ENCODE measurements at regions not wholly inside any gene's neighbourhood (a gene's known extent, or its start where the extent isn't known, plus 50 kb on each side); places are given as distances from the start of the nearest gene placed in this dataset.
"Not testable (repeated sequence)": the region's sequence is repeated elsewhere in the genome, so short reads cannot be mapped to it uniquely, and the experiment has no call there.

DNA sequence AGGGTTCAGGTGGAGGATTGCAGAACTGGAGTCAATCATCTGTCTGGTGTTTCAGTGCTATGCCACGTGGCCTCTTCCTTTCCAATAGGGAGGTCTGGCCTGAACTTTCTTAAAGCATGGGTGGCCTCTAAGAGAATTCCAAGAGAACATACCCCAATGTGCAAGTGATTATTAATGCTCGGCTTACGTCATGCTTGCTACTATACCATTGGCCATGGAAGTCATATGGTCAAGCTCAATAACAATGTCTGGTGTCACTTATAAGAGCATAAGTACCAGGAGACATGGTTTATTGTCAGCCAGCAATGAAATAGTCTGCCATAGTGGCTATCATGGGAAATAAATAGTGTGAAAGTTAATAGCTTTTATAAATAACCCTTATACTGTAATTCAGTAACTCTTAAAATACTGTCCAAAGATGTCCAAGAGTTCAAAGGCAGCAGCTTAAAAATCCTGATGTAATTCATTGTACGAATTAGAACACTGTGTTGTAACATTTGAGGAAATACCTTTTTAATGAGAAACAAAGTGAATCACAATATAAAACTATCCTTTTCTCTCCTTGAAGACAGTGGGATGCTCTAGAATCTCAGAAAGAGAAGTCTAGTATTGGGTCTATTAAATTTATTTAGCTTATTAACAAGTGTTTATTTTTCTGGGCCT is 355.4 kb upstream of the PRR16 start:
- TF ChIP-seq, protein P1, sequence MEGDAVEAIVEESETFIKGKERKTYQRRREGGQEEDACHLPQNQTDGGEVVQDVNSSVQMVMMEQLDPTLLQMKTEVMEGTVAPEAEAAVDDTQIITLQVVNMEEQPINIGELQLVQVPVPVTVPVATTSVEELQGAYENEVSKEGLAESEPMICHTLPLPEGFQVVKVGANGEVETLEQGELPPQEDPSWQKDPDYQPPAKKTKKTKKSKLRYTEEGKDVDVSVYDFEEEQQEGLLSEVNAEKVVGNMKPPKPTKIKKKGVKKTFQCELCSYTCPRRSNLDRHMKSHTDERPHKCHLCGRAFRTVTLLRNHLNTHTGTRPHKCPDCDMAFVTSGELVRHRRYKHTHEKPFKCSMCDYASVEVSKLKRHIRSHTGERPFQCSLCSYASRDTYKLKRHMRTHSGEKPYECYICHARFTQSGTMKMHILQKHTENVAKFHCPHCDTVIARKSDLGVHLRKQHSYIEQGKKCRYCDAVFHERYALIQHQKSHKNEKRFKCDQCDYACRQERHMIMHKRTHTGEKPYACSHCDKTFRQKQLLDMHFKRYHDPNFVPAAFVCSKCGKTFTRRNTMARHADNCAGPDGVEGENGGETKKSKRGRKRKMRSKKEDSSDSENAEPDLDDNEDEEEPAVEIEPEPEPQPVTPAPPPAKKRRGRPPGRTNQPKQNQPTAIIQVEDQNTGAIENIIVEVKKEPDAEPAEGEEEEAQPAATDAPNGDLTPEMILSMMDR (IDR thresholded peaks at IDR 0.05): no peak
- TF ChIP-seq ZFX (IDR thresholded peaks at IDR 0.05; ENCODE audit: borderline replicate concordance): no peak
- no peak overlapping the region for H3K27ac ChIP-seq

DNA sequence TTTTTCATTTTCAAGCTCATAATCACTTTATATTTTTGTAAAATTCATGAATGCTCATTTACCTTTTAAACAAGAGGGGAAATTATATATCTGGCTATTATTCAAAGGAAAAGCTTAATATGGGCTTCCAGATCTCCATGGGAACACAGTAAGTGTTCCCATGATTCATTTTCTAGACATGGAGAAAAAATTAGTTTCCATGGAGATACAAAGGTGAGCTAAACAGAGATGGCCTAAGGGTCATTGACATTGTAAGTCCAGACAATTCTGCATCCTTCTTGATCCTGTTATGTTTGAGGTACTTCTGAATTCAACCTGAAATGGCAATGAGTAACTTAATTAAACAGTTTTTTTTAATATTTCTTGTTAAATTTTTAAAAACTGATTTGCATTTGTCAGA is 341.4 kb upstream of the PRR16 start:
- no peak overlapping the region for H3K27ac ChIP-seq
- TF ChIP-seq, protein P1 (IDR thresholded peaks at IDR 0.05): no peak
- no peak for TF ChIP-seq ZFX (IDR thresholded peaks at IDR 0.05; ENCODE audit: borderline replicate concordance)

DNA sequence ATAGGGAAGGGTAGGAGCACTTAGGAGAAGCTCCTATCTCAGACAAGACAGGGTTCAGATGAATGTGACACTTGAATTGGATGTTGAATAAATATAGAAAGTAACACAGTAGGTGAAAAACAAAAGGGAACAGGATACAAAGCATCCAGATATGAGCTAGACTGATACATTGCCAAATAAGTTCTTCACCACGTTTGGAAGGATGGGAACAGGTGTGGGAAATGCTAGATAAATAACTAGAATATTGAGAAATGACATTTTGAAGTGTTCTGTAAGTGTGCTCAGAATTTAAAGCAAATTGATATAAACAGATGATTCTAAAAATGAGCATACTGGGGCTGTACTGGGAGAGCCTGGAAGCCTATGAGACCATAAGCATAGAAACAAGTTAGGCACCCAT is 340.1 kb upstream of the PRR16 start:
- no peak for TF ChIP-seq ZFX (IDR thresholded peaks at IDR 0.05; ENCODE audit: borderline replicate concordance)
- TF ChIP-seq, protein P1 (IDR thresholded peaks at IDR 0.05): no peak
- H3K27ac ChIP-seq: no peak overlapping the region

DNA sequence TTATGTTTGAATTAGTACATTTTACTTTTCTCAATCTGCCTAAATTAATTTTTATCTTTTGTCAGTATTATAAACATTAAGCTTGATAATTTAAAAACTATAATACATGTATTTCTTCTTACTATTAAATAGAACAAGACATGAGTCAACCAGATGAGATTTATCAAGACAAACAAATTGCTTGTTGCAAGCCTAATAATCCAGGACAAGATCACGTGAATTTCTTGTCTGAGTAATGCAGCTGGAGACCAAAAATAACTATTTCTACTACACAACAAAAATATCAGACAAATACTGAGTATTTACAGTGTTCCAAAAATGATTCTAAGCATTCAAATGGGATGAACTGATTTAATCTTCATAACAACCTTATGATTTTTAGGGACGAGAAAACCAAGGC is 339.1 kb upstream of the PRR16 start:
- no peak overlapping the region for H3K27ac ChIP-seq
- TF ChIP-seq, protein P1 (IDR thresholded peaks at IDR 0.05): no peak
- TF ChIP-seq ZFX (IDR thresholded peaks at IDR 0.05; ENCODE audit: borderline replicate concordance): no peak

DNA sequence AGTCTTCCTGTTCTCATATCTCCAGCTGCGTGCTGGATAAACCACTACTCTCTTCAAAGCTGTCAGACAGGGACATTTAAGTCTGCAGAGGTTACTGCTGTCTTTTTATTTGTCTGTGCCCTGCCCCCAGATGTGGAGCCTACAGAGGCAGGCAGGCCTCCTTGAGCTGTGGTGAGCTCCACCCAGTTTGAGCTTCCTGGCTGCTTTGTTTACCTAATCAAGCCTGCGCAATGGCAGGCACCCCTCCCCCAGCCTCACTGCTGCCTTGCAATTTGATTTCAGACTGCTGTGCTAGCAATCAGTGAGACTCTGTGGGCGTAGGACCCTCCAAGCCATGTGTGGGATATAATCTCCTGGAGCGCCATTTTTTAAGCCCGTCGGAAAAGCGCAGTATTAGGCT is 331.8 kb upstream of the PRR16 start:
- not testable (repeated sequence) for H3K27ac ChIP-seq

DNA sequence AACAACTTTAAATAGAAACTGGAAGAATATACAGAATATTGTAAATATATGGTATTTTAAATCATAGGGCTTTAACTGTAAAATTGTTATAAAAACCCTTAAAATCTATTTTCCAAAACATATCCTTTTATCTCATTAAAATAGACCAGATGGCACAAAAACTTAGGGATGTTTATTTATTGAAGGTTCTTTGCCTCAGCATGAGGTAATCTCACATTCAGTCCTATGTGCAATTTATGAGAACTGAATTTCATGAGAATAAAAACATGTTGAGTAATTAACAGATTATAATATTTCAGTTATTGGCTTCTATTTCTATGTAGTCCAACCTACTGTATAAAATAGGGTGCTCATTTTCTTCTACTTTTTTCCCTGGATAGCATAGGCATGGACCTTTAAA is 329.2 kb upstream of the PRR16 start:
- H3K27ac ChIP-seq: no peak overlapping the region
- TF ChIP-seq ZFX (IDR thresholded peaks at IDR 0.05; ENCODE audit: borderline replicate concordance): no peak
- TF ChIP-seq, protein P1 (IDR thresholded peaks at IDR 0.05): no peak

DNA sequence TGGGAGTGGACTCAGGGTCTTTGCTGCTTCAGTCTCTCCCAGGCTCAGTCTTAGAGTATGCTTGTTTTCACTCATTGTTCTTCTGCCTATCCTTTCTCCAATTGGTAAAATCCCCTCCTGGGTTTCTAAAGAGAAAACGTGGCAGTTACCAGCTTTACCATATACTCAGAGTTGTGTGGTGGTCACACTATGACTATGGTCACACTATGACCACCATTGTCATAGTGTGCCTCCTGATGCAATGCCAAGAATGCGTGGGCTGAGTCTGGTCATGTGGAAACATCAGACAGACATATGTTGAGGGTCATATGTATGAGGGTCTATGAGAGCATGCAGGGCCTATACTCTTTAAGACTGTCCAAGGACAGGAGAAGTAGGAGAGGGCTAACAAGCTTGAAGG is 326.5 kb upstream of the PRR16 start:
- no peak overlapping the region for H3K27ac ChIP-seq
- TF ChIP-seq, protein P1 (IDR thresholded peaks at IDR 0.05): no peak
- TF ChIP-seq ZFX (IDR thresholded peaks at IDR 0.05; ENCODE audit: borderline replicate concordance): no peak

DNA sequence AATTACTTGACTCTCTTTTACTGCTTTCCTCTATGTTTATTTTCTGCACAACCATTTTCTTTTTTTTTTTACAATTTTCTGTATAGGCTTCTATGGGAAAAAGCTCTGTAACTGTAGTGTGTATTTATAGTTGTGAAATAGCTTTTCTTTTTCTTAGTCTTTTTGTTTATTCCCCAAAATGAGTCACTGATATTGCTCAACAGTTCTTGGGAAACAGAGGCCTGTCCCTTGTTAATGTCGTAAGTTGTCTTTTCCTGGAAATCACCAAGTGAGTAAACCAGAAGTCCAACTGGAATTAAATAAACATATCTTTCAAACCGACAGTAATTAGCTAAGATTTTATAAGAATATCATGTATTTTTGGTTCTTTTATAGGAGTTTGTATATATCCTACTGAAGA is 325.1 kb upstream of the PRR16 start:
- no peak overlapping the region for H3K27ac ChIP-seq
- TF ChIP-seq ZFX (IDR thresholded peaks at IDR 0.05; ENCODE audit: borderline replicate concordance): no peak
- TF ChIP-seq, protein P1 (IDR thresholded peaks at IDR 0.05): no peak

Measured in 22Rv1 (cell line).